SKM-1 (cell line): ENCODE measurements at regions not wholly inside any gene's neighbourhood (a gene's known extent, or its start where the extent isn't known, plus 50 kb on each side); places are given as distances from the start of the nearest gene placed in this dataset.
"Not testable (repeated sequence)": the region's sequence is repeated elsewhere in the genome, so short reads cannot be mapped to it uniquely, and the experiment has no call there.

Source experiments
- DNase-seq: peaks from one replicate; lab custom pipeline; 2025; ENCODE audit not compliant: unreplicated experiment; lab: John Stamatoyannopoulos, UW

- no peak for DNase-seq
These were observed 131.0 kb downstream of the ATXN3L start for GRCh38 chrX:13188731-13189309.

GRCh38 chrX:13186643-13187042 is 133.2 kb downstream of the ATXN3L start:
- not testable (repeated sequence) for DNase-seq

GRCh38 chrX:13180807-13181206 is 136.4 kb upstream of the FAM9C start:
- no peak for DNase-seq

- DNase-seq: no peak
These were observed 135.2 kb upstream of the FAM9C start for GRCh38 chrX:13179586-13179985.

- no peak for DNase-seq
These were observed 134.7 kb upstream of the FAM9C start for GRCh38 chrX:13179100-13179499.

GRCh38 chrX:13177921-13178566 is 133.6 kb upstream of the FAM9C start:
- no peak for DNase-seq

- DNase-seq: no peak
These were observed 130.6 kb upstream of the FAM9C start for GRCh38 chrX:13175056-13175455.

GRCh38 chrX:13170966-13171558 is 126.6 kb upstream of the FAM9C start:
- no peak for DNase-seq

GRCh38 chrX:13169684-13170083 is 125.3 kb upstream of the FAM9C start:
- no peak for DNase-seq

- DNase-seq: no peak
These were observed 123.8 kb upstream of the FAM9C start for GRCh38 chrX:13168269-13168668.

GRCh38 chrX:13167481-13168231 is 123.2 kb upstream of the FAM9C start:
- DNase-seq: peak; percentile 28

GRCh38 chrX:13165266-13166189 is 121.1 kb upstream of the FAM9C start:
- no peak for DNase-seq

- DNase-seq: no peak
These were observed 120.2 kb upstream of the FAM9C start for GRCh38 chrX:13164611-13165010.

- no peak for DNase-seq
These were observed 118.5 kb upstream of the FAM9C start for GRCh38 chrX:13162772-13163410.

GRCh38 chrX:13159886-13160285 is 115.5 kb upstream of the FAM9C start:
- DNase-seq: no peak

- no peak for DNase-seq
These were observed 114.5 kb upstream of the FAM9C start for GRCh38 chrX:13158911-13159310.

- DNase-seq: not testable (repeated sequence)
These were observed 111.1 kb upstream of the FAM9C start for GRCh38 chrX:13155550-13155949.

- DNase-seq: no peak
These were observed 109.4 kb upstream of the FAM9C start for GRCh38 chrX:13153796-13154195.

GRCh38 chrX:13152518-13153185 is 108.2 kb upstream of the FAM9C start:
- DNase-seq: no peak
